GM19372 (cell line): ENCODE measurements at regions not wholly inside any gene's neighbourhood (a gene's known extent, or its start where the extent isn't known, plus 50 kb on each side); places are given as distances from the start of the nearest gene placed in this dataset.

Source experiments
- ATAC-seq: cut with Tn5 transposase; IDR thresholded peaks from one replicate; pipeline ENCODE4 v1.9.1; 2021; ENCODE audit warnings: mild to moderate bottlenecking, low read depth, moderate library complexity; ENCODE audit not compliant: unreplicated experiment

DNA sequence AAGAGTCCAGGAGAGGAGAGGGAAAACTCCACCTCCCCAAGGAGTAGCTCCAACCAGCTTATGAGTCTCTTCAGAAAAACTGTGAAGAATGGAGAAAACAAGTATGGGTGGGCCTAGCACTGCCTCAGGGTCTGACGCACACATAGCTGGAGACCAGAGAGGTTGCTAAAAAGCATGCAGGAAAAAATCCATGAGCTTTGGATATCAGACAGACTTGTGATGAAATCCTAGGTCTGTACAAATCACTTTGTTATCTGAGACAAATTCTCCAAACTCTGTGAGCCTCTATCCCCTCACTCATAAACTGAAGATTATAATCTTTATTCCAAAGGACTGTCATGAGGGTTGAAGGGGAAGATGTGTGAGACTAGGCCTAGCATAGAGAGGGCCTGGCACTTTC is 141.5 kb upstream of the FGGY start:
- no peak for ATAC-seq

DNA sequence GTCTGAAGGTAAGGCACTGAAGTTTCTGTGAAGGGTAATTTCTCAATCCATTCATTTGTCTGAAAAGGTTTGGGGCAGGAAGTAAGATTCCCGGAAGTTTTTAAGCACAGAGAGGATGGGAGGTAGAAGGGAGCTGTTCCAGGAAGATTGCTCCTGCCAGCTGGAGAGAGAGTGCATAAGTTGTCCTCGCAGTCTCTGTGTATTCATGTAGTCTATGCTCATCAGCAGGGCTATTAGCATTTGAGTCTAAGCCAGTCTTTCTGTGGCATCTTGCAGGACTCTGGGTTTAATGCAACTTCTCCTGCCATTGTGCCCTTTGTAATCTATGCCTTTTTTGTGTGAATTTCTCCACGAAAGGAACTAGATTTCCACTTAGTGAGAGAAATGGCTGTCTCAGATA is 140.8 kb upstream of the FGGY start:
- ATAC-seq: no peak

DNA sequence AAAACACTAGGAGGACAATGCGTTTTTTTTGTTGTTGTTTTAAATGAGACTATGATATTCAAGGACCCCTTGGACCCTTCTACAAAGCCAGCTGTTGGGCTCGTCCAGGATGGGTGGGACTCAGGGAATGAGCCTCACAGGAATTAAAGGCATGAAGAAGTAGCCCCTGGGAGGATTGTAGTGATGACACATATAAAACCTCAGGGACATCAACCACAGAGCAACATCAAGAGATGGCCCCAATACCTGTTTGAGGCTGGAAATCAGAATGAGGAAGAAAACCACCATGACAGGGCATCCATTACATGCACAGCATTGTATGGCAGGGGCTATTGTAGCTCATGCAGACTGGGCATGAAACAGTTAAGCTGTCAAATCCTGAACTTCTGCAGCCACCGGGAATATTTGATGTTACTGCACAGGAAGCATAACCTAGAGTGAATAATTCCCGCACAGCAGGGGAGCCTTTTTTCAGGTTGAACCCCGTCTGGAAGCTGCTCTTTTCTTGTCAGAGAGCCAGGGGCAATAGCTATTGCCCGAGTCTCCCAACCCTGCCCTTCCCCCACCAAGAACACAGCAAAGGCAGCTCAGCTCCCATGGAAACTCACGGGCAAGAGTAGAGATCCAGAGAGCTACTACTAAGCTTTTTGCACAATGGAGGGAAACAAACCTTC is 140.2 kb upstream of the FGGY start:
- no peak for ATAC-seq

DNA sequence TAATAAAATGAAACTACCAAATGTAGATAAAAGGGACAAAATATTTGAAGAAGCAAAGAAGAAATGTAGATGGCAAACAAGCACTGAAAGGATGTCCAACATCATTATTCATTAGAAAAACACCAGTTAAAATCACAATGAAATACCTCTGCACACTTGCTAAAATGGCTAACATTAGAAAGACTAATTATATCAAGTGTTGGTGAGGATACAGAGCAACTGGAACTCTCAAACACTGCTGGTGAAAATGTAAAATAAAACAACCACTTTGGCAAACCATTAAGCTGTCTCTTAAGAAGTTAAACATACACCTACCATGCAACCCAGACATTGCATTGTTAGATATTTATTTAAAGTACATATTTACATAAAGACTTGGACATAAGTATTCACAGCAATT is 138.6 kb upstream of the FGGY start:
- ATAC-seq: no peak

DNA sequence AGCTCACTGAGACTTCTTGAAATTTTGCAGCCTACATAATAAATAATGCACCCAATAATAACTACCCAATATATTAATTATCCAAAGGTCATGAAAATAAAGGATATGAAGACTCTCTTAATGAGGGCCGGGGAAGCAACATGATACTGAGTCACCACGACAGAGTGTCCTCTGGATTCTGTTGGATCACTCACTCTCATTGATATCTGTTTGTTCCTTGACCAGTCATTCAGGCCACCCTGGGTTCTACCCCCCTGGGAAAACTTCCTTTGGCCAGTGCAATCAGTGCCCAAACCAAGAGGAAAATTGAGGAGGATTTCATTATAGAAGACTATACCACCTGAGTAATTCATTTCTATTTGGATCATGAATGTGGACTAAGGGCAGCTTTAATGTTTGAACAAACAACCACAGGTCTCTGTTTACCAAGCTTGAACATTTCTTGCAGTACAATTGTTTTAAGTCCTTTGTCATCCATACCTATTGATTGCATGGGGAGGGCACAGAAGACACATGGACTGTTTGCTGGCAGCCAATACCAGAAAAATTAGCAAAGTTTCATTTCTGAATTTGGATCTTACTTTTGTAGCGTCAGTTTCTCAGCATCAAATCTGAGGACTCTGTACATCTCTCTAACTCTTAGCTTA is 137.2 kb upstream of the FGGY start:
- ATAC-seq: no peak

DNA sequence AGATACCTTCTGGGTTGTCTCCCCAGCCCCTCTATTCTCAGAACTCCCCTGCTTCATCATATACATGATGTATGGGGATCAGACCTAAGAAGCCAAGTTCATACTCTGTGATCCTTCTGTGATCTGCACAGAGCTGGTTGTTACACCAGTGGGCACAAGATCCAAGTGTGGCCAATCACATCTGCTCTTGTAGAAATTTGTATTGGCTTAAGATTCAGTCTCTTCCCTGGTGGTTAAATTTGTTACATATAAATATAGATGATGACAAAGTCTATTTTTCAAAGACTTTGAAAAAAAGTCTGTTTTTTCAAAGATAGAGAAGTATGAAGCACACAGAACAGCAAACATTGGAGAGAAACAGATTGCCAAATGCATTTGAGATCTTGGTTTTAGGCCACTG is 135.8 kb upstream of the FGGY start:
- no peak for ATAC-seq

DNA sequence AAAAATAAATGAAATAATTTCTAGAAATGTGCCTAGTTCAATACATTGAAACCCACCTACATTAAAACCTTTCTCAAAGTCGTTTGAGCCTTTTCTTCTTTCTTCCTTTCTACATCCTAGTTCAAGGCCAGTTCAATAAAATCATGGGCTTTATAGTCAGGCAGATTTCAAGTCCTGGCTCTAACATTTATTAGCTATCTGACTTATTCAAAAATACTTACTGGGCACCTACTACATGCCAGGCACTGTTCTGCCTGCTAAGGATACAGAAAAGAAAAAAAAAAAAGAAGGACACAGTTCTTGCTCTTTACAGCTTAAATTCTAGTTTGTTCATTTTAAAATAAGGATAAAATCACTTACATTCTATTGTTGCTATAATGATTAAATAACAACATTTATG is 134.2 kb upstream of the FGGY start:
- ATAC-seq: no peak

DNA sequence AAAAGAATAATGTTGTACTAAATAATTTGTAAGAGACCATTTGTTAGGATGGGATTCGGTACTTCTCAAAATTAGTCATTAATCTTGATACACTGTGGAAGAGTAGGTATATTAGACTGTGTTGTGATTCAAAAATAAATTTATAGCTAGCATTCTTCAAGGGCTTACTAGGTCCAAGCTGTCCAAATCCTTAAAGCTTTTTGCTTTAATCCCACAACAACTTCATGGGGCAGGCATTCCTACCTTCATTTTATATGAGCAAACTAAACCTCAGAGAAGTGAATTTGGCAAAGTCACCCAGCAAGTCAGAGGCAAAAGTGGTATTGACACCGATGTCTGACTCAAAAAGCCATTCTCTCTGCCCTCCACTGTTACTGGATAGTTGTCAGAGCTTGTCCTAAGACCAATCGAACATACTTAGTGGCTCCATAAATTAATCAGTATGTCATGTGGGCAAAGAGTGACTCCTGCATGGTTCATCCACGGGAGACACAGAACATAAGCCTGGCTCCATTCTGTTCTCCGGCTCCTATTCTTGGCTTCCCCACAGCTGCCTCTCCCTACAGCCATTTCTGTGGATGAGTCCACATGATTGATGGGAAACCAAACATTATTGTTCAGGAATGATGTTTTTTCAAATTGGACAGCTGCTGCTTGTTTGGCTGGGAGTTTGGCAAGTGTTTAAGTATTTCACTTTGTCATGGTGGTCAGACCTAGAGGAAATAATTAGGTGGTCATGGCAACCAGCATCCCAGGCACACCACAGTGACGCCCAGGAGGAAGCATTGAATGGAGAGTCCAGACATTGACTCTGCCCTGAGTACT is 133.4 kb upstream of the FGGY start:
- no peak for ATAC-seq

DNA sequence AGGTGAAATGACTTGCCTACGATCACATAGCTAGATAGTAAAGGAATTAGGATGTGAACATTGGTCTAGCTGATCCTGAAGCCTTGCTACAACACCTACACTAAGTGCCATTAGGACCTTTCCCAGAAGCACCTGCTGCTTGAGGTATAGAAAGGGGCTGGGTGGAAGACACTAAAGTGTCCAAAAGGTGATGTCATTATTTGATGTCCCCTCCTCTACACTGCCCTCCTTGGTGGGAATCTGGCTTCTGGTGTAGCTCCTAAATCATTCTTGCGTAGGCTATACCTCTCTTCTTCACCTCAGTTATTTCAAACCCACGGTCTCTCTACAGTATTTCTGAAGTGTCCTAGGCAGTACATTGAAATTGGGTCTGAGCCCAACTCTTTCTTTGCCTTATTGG is 132.5 kb upstream of the FGGY start:
- ATAC-seq: no peak

DNA sequence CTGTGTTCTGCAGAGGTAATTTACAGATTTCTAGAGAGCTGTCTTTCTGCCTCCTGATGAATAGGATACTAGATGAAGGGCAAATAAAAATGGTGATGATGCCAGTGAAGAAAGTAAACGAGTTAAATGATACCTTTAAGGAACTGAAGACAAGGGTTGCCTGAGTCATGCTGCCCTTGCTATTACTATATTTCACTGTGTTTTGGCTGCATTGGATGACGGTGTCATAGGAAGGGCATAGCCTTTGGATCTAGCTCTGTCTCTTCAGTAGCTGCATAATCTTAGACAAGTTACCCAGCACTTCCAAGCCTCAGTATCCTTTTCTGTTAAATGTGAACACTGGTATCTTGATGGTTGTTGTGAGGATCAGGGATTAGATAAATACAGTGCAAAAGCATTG is 131.5 kb upstream of the FGGY start:
- no peak for ATAC-seq

DNA sequence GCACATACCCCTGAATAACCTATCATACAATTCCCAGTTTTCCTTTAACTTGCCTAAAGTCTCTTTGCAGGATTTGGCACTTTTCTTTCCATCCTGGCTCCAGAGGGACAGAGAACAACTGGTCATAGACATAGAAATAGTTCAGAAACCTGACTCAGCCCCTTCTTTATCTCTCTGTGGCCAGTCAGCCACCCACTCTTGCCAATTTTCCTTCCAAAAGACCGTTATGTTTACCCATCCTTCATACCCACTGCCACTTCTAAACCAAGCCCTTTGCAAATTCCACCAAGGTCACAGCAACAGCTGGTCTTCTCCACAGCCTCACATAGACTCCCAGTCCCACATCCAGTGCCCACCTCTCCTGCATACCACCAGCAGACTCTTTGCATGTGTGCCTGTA is 127.2 kb upstream of the FGGY start:
- no peak for ATAC-seq

DNA sequence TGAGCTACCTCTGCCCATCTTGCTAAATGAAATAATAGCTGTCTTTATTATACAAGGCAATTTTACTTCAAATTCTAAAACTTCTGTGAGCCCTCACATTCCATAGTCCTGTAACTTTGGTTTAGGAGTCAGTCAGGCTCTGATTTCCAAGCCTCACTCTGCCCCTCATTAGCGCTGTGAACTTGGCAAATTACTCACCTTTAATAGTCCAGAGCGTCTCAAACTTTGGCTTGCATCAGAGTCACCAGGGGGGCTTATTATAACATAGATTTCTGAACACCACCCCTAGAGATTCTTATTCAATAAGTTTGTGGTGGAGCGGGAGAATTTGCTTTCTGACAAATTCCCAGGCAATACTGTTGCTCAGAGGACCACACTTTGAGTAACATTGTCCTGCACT is 126.2 kb upstream of the FGGY start:
- no peak for ATAC-seq

DNA sequence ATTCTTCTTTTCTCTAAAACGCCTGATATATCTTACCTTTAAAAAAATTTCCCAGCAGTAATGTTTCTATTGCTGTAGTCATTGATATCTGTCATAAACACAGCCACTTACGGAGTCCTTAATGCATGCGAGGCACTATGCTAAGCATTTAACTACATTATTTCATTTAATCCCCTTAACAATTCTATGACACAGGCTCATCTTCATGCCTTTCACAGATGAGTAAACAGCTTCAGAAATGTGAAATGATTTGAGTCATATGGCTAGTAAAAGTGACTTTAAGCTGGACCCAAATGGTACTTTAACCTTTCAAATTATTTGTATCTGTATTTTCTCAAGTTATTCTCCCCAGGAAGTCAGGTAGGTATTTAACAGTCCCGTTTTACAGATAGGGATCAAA is 125.1 kb upstream of the FGGY start:
- ATAC-seq: no peak

DNA sequence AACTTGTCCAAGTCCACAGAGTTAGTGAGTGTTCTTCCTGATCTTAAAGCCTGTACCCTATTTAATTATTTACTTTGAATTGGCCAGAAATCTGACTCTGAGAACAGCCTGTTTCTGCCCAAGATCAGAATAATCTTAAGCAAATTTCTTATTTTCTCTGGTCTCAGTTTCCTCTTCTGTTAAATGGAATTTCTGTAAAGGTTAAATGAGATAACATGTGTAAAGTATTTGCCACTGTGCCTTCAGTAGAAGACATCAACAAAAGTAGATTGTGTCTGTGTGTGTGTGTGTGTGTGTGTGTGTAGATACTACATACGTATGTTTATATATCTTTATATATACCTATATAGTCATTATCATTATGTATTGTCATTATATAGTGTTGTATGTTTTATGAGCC is 124.2 kb upstream of the FGGY start:
- ATAC-seq: no peak

DNA sequence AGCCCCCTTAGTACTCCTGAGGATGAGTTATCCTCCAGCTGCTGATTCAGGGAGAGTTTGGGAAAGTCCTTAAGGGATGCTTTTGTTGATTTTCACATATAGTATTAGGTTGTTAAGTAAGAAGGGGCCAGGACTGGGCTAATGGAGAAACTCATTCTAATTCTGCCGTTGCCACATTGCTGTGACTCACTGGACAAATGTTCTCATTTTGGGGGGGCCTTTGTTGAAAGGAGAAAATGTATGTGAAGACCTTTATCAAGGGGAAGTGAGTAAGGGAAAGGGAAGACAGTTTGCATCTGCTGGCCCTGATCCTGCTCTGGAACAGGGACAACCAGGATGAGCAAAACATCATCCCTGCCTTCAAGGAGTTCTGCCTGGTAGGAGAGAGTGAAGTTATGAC is 123.2 kb upstream of the FGGY start:
- no peak for ATAC-seq

DNA sequence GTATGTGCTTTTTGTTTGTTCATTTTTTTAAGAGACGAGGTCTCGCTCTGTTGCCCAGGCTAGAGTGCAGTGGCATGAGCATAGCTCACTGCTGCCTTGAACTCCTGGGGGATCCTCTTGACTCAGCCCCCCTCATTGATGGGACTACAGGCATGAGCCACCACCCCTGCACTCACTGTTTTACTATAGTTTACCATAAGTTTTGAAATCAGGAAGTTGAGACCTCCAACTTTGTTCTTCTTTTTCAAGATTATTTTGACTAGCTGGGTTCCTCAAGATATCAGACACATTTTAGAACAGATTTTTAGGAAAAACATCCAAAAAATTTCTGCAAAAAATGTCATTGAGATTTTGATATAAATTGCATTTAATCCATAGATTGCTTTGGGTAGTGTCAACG is 120.4 kb upstream of the FGGY start:
- no peak for ATAC-seq

DNA sequence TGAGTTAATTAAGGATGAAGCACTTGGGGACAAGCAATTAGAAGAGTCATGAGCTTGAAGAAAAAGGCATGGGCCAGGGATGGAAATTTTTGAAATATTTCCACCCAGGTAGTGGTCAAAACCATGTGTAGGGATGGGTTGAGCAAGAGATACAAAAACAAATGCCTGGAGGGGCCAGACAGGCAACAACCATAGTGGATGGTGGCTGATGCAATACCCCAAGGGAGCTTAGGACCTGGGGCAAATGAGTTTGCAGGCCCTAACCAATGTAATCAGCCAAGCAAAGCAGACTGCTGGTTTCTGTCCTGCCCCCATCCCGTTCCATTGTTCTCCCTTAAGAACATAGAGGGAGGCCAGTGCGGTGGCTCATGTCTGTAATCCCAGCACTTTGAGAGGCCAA is 119.1 kb upstream of the FGGY start:
- no peak for ATAC-seq

DNA sequence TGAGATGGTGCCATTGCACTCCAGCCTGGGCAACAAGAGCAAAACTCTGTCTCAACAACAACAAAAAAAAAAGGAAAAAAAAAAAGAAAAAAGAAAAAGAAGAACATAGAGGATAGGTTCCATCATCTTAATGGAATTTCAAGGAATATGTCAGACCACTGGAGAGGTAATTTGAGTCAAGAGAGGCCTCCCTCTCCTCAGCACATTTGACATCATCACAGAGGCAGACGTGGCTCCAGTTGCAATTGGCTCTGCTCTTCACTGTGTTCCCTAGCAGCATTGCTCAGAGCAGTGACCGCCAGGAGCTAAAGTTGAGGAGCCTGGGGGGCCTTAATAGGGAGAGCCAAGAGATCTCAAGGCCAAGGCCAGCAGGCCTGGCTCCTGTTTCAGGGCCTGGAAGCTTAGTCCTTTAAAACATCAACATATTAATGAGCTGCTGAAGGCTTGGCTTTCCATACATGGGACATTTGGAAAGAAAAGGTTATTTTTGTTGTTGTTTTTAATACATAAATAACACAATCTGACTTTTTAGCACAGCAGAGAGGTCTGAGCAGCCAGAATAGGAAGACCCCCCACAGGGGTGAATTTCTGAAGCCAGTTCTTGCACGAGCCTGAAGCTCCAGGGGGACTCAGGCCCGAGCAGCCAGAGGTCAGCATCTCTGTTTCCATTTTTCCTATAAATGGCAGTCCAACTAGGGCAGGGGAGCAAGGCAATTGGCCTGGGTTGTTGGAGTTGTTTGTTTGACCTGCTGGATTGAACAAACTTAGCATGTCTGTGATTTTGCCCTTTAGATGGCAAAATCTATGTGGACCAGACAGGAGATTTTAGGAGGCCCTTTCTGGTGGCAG is 118.3 kb upstream of the FGGY start:
- ATAC-seq: no peak

DNA sequence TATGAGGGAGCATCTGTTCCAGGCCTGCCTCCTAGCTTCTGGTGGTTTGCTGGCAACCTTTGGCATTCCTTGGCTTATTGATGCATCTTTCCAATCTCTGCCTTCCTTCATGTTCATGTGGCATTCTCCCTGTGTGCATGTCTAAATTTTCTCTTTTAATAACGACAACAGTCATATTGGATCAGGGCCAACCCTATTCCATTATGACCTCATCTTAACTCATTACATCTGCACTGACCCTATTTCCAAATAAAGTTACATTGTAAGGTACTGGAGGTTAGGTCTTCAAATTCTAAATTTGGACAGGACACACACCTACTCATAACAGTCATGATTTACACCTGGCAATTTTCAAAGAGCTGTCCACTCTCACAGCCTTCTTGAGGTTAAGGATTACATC is 117.2 kb upstream of the FGGY start:
- no peak for ATAC-seq

DNA sequence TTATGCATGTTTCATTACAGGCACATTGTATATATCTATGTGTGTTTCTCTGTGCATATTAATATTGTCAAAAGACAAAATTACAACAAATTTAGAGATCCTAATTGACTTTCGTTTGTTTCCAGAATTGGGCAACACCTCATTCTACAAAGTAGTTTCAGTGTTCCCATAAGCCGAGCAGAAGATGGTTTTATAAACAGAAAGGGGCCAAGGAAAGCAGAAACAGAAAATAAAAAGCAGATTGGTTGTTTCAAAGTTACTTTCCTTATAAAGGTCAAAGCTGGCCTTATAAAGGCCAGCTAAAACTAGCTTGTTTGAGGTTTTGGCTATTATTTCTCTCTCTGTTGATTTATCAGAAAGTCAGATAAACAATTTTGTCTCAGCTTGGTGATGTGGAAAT is 116.2 kb upstream of the FGGY start:
- ATAC-seq: no peak

DNA sequence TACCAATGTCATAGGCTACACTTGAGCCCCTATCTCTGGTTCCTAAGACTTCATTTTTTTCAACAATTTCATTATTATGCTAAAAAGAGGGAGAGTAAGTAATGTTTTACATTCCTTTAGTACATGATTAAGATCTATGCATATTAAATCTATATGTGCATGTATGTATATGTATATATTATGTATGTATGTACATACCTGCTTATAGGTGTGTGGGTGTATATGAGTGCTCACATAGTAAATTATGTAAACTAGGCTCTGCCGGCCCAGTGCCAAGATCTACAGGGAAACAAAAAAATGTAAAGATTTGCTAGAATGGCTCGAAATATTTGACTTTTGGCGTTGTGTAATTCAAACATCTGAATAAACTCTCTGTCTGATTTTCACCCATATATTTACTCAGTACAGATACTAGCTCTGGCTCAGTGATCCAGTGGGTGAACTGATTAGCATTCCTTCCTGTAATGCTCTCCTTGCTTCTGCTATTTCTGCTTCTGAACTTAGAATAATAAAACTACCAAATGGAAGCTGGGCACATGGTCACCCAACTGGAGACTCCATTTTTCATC is 113.1 kb upstream of the FGGY start:
- ATAC-seq: no peak
